ENCODE measurements at regions not wholly inside any gene's neighbourhood (a gene's known extent, or its start where the extent isn't known, plus 50 kb on each side); places are given as distances from the start of the nearest gene placed in this dataset.
A peak's percentile ranks its signal among the peaks of the same experiment; 100 is the strongest.
"Not testable (repeated sequence)": the region's sequence is repeated elsewhere in the genome, so short reads cannot be mapped to it uniquely, and the experiment has no call there.

GRCh38 chr9:89680547-89681467 lies 76.0 kb downstream of the GADD45G start:
- no peaks in the 10 kb centered on the region for H3K27me3 Mint-ChIP-seq
- no peaks in the 10 kb centered on the region for H3K36me3 Mint-ChIP-seq (ENCODE audit: low read depth)
- H3K4me1 Mint-ChIP-seq (ENCODE audit: low read depth), result no peaks in the 10 kb centered on the region
- no peak overlapping the region for H3K4me3 Mint-ChIP-seq
- no peaks in the 10 kb centered on the region for H3K9me3 Mint-ChIP-seq
- peak overlapping the region; percentile 14 for H3K27ac Mint-ChIP-seq

- not testable (repeated sequence) for H3K4me3 Mint-ChIP-seq; H3K36me3 Mint-ChIP-seq (ENCODE audit: low read depth); H3K27ac Mint-ChIP-seq; H3K9me3 Mint-ChIP-seq; H3K27me3 Mint-ChIP-seq; H3K4me1 Mint-ChIP-seq (ENCODE audit: low read depth)
These were observed 76.7 kb downstream of the GADD45G start for GRCh38 chr9:89681468-89681859.

DNA sequence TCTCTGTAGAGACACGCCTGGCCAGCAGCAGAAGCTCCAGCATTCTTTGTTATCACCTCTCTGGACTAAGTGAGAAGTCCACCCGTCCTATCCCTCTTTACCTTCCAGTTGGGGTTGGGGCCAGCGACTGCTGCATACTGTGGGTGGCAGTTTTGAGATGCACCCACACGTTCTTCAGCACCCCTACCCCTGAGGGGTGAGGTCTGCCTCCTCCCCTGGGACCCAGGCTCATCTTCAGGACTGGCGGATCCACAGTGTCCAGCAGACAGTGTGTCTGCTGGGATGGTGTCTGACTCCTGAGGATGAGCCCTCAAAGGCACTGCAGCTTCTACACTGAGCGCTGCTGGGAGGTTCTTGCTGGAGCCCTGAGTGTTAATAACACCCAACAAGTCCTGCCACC lies 78.8 kb downstream of the GADD45G start:
- Mint-ChIP-seq H3K36me3 (ENCODE audit: low read depth) (no peaks in the 10 kb centered on the region), H3K9me3 (no peaks in the 10 kb centered on the region), H3K4me1 (ENCODE audit: low read depth) (no peaks in the 10 kb centered on the region), H3K27ac (no peak overlapping the region), H3K4me3 (no peak overlapping the region), H3K27me3 (no peaks in the 10 kb centered on the region)

GRCh38 chr9:89684218-89684617 lies 79.4 kb downstream of the GADD45G start:
- Mint-ChIP-seq H3K27me3 (no peaks in the 10 kb centered on the region), H3K4me3 (no peak overlapping the region), H3K4me1 (ENCODE audit: low read depth) (no peaks in the 10 kb centered on the region)

DNA sequence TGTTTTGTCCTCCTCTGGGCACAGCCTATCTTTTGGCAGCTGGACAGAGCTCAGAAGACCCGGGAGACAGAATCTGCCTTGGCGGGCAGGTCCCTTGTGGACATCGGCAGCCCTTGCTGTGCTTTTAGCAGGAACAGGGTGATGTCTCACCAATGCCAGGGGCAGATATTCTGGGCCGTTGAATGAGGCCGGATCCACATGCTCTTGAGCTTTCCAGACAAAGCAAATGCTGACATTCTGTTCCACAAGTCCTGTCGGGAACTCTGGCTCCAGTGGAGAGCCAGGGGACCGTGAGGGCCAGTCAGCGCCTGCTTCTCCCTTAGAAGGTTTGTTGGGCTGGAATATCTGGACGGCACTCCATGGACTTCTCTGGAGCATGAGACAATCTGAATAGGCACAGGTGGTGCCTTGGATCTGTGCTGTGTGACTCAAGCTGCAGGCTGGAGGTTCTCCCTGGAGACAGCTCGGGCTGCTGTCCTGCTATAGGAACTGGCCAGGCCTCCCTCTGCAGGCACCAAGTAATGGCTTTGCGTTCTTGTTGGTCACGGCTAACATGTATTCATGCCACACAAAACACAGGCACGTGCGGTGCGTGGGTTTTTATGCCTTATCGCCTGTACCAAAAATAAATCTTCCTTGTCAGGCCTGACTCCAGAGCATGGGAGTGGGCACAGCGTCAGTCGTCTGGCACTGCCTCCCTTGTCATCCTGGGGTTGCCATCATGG lies 80.3 kb downstream of the GADD45G start:
- Mint-ChIP-seq H3K4me1 (ENCODE audit: low read depth) (peaks cover under 1% of the 10 kb centered on the region), H3K4me3 (no peak overlapping the region), H3K36me3 (ENCODE audit: low read depth) (no peaks in the 10 kb centered on the region), H3K27ac (no peak overlapping the region), H3K9me3 (no peaks in the 10 kb centered on the region), H3K27me3 (no peaks in the 10 kb centered on the region)

More at GRCh38 chr9:89684218-89684617, 79.4 kb downstream of the GADD45G start:
- Mint-ChIP-seq H3K36me3 (ENCODE audit: low read depth) (no peaks in the 10 kb centered on the region), H3K9me3 (no peaks in the 10 kb centered on the region), H3K27ac (no peak overlapping the region)

DNA sequence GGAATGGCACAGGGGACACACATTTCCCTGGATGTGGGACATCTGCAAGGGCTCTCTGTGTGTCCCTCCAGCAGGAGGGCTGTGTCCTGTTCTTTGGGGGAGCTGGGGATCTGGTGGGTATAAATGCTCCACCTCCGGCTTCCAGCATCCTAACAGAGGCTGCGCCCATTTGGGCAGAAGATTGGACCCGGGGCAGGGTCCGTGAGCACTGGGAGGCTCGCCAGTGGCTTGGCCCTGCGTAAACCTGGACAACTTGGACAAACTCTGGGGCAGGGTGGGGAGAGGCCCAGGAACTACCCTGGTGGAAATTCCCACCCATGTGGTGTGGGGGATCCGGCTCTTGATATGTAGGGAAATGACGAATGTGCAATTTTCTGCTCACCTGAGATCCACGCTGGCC lies 80.9 kb downstream of the GADD45G start:
- no peak overlapping the region for H3K4me3 Mint-ChIP-seq
- H3K27ac Mint-ChIP-seq, result no peak overlapping the region
- no peaks in the 10 kb centered on the region for H3K36me3 Mint-ChIP-seq (ENCODE audit: low read depth)
- no peaks in the 10 kb centered on the region for H3K9me3 Mint-ChIP-seq
- H3K4me1 Mint-ChIP-seq (ENCODE audit: low read depth), result peaks cover 6% of the 10 kb centered on the region
- no peaks in the 10 kb centered on the region for H3K27me3 Mint-ChIP-seq

DNA sequence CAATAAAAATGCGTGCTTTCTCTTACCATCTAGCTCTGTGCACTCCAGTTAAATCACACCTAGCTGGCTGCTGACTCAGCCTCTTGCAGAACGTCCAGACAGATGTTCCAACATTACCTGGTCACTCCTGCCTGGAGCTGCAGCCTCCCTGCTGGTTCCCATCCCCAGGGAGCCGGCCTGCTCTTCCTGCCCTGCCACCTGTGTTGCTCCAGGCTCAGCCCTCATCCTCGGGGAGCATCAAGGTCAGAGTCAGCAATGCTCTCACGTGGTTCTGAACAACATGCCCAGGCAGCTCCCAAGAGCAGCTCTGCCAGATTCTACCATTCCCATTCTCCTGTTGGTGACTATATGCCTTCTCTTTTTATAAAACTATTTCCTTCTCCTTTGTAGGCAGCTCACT lies 81.3 kb downstream of the GADD45G start:
- no peaks in the 10 kb centered on the region for H3K27me3 Mint-ChIP-seq
- no peak overlapping the region for H3K27ac Mint-ChIP-seq
- no peaks in the 10 kb centered on the region for H3K36me3 Mint-ChIP-seq (ENCODE audit: low read depth)
- peaks cover 11% of the 10 kb centered on the region for H3K4me1 Mint-ChIP-seq (ENCODE audit: low read depth)
- H3K4me3 Mint-ChIP-seq, result no peak overlapping the region
- H3K9me3 Mint-ChIP-seq, result no peaks in the 10 kb centered on the region

DNA sequence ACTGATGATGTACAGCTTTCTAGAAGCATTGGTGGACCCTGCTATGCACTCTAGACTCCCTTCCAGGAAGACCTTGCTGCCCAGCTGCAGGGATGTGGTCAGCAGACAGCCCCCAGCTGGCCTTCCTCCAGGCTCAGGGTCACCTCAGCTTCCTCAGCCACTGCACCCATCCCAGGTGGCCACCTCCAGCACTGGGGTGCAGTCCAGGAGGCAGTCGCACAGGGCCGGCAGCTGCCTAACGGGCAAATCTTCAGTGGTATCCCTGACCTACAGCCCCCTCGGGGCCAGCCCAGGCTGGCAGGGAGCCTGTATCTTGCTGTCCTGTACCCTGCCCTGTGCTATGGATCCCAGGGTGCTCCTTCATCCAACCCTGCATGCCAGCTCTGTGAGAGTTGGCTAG lies 81.8 kb downstream of the GADD45G start:
- Mint-ChIP-seq H3K4me3 (no peak overlapping the region), H3K9me3 (no peaks in the 10 kb centered on the region), H3K4me1 (ENCODE audit: low read depth) (peaks cover 14% of the 10 kb centered on the region), H3K36me3 (ENCODE audit: low read depth) (no peaks in the 10 kb centered on the region), H3K27ac (no peak overlapping the region), H3K27me3 (no peaks in the 10 kb centered on the region)

DNA sequence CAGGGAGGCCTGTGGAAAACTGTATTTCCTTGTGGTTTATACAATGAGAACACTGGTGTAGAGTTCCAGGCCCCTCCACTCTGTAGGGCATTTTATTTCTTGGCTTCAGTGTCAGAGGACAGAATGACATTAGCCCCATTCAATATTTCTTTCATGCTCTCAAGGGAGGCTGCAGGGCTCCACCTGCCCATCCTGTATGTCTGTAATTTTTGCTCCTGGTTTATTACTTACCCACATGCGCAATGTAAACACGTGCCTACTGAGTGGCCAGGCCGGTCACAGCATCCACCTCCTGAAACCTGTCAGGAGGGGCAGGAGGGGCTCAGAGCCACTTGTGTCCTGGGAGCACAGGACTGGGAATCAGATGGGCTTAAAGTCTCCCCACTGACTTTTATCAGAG lies 82.4 kb downstream of the GADD45G start:
- H3K9me3 Mint-ChIP-seq, result no peaks in the 10 kb centered on the region
- peaks cover 19% of the 10 kb centered on the region for H3K4me1 Mint-ChIP-seq (ENCODE audit: low read depth)
- H3K4me3 Mint-ChIP-seq, result no peak overlapping the region
- H3K27me3 Mint-ChIP-seq, result no peaks in the 10 kb centered on the region
- no peaks in the 10 kb centered on the region for H3K36me3 Mint-ChIP-seq (ENCODE audit: low read depth)
- no peak overlapping the region for H3K27ac Mint-ChIP-seq

DNA sequence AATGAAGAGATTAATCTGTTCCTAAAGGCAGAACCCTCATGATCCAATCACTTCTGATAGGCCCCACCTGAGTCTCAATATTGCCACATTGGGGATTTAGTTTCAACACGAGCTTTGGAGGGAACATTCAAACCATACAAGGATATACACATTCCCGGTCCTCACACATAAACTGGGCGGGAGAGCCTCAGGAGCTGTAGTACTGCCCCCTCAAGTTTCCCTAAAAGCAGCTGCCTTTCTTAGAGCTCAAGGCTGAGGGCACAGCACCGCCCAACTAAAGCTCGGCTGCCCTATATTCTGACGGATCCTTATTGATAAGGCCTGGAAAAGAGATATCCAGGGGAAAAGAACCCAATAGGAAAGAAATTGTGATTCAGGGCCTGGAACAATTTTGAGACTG lies 83.0 kb downstream of the GADD45G start:
- H3K36me3 Mint-ChIP-seq (ENCODE audit: low read depth), result no peaks in the 10 kb centered on the region
- no peaks in the 10 kb centered on the region for H3K27me3 Mint-ChIP-seq
- H3K9me3 Mint-ChIP-seq, result no peaks in the 10 kb centered on the region
- no peak overlapping the region for H3K27ac Mint-ChIP-seq
- H3K4me1 Mint-ChIP-seq (ENCODE audit: low read depth), result peaks cover 19% of the 10 kb centered on the region
- H3K4me3 Mint-ChIP-seq, result no peak overlapping the region

GRCh38 chr9:89689321-89689720 lies 84.5 kb downstream of the GADD45G start:
- H3K27me3 Mint-ChIP-seq; H3K27ac Mint-ChIP-seq; H3K36me3 Mint-ChIP-seq (ENCODE audit: low read depth); H3K9me3 Mint-ChIP-seq; H3K4me3 Mint-ChIP-seq: not testable (repeated sequence)
- peaks cover 19% of the 10 kb centered on the region for H3K4me1 Mint-ChIP-seq (ENCODE audit: low read depth)

GRCh38 chr9:89690334-89690912 lies 85.6 kb downstream of the GADD45G start:
- Mint-ChIP-seq H3K4me3 (no peak overlapping the region), H3K4me1 (ENCODE audit: low read depth) (peaks cover 19% of the 10 kb centered on the region), H3K9me3 (no peaks in the 10 kb centered on the region), H3K36me3 (ENCODE audit: low read depth) (no peaks in the 10 kb centered on the region), H3K27ac (no peak overlapping the region), H3K27me3 (peaks cover 3% of the 10 kb centered on the region)

DNA sequence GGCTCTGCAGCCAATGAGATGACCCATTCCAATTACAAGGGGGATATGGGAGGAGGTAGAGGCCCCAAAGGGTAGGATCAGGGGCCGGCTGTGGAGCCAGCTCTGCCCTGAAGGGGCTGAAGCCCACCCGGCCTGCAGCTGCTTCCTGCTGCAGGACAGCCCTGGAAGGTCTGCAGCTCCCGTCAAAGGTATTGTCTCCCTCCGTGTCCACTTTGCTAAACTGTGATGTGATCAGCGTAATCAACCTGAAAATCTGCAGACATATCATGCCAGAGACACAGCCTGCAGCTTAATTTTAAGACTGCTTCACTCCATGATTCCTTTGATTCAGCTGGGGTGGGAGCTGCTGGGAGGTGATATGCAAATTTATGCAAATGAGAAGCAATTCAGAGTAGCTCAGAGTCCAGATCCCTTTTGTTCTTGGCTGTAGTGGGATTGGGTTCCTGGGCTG lies 90.7 kb downstream of the GADD45G start:
- no peaks in the 10 kb centered on the region for H3K36me3 Mint-ChIP-seq (ENCODE audit: low read depth)
- H3K4me1 Mint-ChIP-seq (ENCODE audit: low read depth), result peaks cover 23% of the 10 kb centered on the region
- H3K27me3 Mint-ChIP-seq, result peaks cover 3% of the 10 kb centered on the region
- H3K9me3 Mint-ChIP-seq, result no peaks in the 10 kb centered on the region
- no peak overlapping the region for H3K27ac Mint-ChIP-seq
- H3K4me3 Mint-ChIP-seq, result no peak overlapping the region

DNA sequence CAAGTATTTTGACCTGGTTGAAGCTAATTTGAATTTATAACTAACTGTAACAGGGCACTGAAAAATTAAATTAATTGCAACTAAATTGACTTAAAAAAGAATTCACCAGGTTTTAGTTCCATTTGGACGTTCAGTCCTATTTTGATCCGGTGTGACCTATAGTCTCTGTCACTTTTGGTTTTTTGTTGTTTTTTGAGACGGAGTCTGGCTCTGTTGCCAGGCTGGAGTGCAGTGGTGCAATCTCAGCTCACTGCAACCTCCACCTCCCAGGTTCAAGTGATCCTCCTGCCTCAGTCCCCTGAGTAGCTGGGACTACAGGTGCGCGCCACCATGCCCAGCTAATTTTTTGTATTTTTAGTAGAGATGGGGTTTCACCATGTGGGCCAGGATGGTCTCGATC lies 91.2 kb downstream of the GADD45G start:
- H3K27ac Mint-ChIP-seq; H3K27me3 Mint-ChIP-seq; H3K36me3 Mint-ChIP-seq (ENCODE audit: low read depth); H3K9me3 Mint-ChIP-seq; H3K4me3 Mint-ChIP-seq: not testable (repeated sequence)
- peaks cover 23% of the 10 kb centered on the region for H3K4me1 Mint-ChIP-seq (ENCODE audit: low read depth)

- Mint-ChIP-seq H3K27ac (no peak overlapping the region), H3K36me3 (ENCODE audit: low read depth) (no peaks in the 10 kb centered on the region), H3K9me3 (no peaks in the 10 kb centered on the region), H3K4me1 (ENCODE audit: low read depth) (peaks cover 25% of the 10 kb centered on the region), H3K4me3 (no peak overlapping the region), H3K27me3 (peaks cover 3% of the 10 kb centered on the region)
These were observed 92.0 kb downstream of the GADD45G start for GRCh38 chr9:89696780-89697179.

All from stimulated activated naive CD8-positive, alpha-beta T cell treated with anti-CD3 and anti-CD28 coated beads, Interleukin-15, Interleukin-2, amounts not matched to agents 100 ng/mL and 50 ng/mL, for 24 hours (primary cell).